BE2C (cell line): ENCODE measurements at regions not wholly inside any gene's neighbourhood (a gene's known extent, or its start where the extent isn't known, plus 50 kb on each side); places are given as distances from the start of the nearest gene placed in this dataset.

Source experiments
- DNase-seq: peaks from one replicate; pipeline ENCODE4 v3.0.0-alpha.2; 2020
- H3K27me3 ChIP-seq: fragments of 250-450 bp; sonication (Bioruptor Pico); 2 replicates; pipeline ENCODE4 v1.5.1; 2020; ENCODE audit warnings: mild to moderate bottlenecking
- H3K36me3 ChIP-seq: fragments of 250-450 bp; sonication (Bioruptor Pico); 2 replicates; pipeline ENCODE4 v1.5.1; 2020; ENCODE audit warnings: mild to moderate bottlenecking
- H3K4me1 ChIP-seq: fragments of 250-450 bp; sonication (Bioruptor Pico); 2 replicates; pipeline ENCODE4 v1.5.1; 2020
- H3K4me3 ChIP-seq: 2 replicates; pipeline ENCODE4 v1.5.1; 2011; ENCODE audit warnings: low read depth, low read length
- H3K9me3 ChIP-seq: fragments of 250-450 bp; sonication (Bioruptor Pico); 2 replicates; pipeline ENCODE4 v1.5.1; 2020
- TF ChIP-seq, protein P1 (sequence below): IDR thresholded peaks from 2 replicates; pipeline ENCODE4 v1.5.1; 2012; ENCODE audit warnings: mild to moderate bottlenecking, low read depth, low read length

DNA sequence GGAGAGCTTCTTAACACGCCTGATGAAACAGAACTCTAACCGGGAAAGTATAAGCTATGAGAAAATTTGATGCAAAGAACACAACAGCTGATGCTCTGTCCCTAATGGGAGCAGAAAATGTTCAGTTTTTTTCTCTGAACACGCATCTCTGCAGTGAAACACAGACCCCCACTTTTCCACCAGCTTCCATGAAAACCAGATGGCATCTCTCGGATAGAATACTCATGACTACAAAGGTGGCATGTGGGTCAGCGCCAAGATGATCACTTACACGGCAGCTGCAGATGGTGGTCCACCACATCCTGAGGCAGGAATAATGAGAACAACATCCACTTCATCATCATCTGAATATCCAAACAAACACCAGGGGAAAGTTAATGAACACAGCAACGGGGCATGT lies 85.2 kb upstream of the CNR1 start:
- no peak for DNase-seq

DNA sequence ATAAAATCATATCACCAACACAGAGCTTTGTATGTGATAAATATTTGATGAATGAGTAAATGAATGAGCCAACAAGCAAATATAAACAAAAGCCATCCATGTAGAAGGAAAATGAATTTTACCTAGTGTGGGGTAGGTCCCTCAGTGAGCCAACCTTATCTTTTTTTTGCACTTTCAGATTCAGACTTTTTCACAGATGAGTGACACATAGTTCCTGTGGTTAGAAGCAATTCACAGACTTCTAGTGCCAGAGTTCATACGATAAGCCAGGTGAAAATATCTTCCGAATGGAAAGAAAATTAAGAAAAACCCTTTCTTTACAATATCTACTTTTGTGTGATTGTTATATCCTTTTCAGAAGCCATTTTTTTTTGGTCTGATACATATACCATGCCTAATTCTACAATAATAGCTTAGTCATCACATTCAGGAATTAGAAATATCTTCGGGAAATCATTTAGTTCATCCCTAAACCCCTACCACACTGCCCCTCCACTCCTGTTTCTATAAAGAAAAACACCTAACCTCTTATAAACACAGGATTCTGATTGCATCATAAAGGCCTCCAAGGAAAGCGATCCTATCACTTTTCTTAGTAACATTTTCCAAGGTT lies 82.7 kb upstream of the CNR1 start:
- H3K27me3 ChIP-seq, result no peaks in the 10 kb centered on the region
- TF ChIP-seq, protein P1, sequence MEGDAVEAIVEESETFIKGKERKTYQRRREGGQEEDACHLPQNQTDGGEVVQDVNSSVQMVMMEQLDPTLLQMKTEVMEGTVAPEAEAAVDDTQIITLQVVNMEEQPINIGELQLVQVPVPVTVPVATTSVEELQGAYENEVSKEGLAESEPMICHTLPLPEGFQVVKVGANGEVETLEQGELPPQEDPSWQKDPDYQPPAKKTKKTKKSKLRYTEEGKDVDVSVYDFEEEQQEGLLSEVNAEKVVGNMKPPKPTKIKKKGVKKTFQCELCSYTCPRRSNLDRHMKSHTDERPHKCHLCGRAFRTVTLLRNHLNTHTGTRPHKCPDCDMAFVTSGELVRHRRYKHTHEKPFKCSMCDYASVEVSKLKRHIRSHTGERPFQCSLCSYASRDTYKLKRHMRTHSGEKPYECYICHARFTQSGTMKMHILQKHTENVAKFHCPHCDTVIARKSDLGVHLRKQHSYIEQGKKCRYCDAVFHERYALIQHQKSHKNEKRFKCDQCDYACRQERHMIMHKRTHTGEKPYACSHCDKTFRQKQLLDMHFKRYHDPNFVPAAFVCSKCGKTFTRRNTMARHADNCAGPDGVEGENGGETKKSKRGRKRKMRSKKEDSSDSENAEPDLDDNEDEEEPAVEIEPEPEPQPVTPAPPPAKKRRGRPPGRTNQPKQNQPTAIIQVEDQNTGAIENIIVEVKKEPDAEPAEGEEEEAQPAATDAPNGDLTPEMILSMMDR, result no peak
- no peaks in the 10 kb centered on the region for H3K36me3 ChIP-seq
- no peak for DNase-seq
- no peaks in the 10 kb centered on the region for H3K4me1 ChIP-seq
- peaks cover 2% of the 10 kb centered on the region; the same call in 1 of the 2 replicates for H3K9me3 ChIP-seq
- H3K4me3 ChIP-seq, result no peak overlapping the region

More for the DNA sequence above, 85.2 kb upstream of the CNR1 start:
- Histone ChIP-seq H3K9me3 (peaks cover 2% of the 10 kb centered on the region; the same call in 1 of the 2 replicates), H3K4me1 (no peaks in the 10 kb centered on the region), H3K36me3 (no peaks in the 10 kb centered on the region), H3K4me3 (no peak overlapping the region), H3K27me3 (no peaks in the 10 kb centered on the region)
- TF ChIP-seq, protein P1, result no peak

DNA sequence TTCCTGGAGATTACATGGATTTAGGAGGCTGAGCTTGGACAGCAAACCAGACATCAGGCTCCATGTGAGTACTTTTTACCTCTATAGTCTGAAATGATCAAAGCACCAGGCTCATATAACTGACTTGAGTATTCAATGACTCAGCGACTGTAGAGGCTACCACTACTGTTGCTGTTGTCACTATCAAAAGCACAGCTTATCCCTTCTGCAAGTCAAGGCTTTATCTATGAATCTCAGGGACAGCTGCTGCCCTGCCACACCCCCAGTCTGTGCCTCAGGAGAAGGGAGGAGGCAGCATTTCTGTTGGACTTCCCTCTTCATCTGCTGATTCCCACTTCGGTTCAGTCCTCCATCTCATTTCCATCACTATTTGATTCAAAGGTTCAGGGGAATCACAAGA lies 80.5 kb upstream of the CNR1 start:
- Histone ChIP-seq H3K27me3 (no peaks in the 10 kb centered on the region), H3K4me1 (no peaks in the 10 kb centered on the region), H3K9me3 (no peaks in the 10 kb centered on the region), H3K36me3 (no peaks in the 10 kb centered on the region), H3K4me3 (no peak overlapping the region)
- no peak for DNase-seq
- TF ChIP-seq, protein P1, result no peak

DNA sequence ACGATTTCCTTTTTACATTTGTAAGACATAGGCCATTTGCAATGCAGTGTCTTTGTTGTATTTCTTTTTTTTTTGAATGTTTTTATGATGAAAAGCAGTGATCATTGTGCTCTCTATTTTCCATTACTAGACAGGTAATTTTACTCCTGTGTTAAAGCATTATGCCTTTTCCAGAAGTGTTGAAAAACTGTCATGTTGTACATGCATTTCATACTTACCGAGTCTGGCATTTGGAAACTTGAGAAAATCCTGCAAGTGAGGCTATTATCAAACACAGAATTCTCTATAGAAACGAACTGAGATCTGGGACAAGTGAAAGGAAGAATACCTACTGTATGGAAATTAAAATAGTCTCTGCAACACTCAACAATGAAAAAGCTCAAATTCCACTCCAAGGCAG lies 78.6 kb upstream of the CNR1 start:
- no peak for DNase-seq
- H3K4me3 ChIP-seq, result no peak overlapping the region
- no peaks in the 10 kb centered on the region for H3K36me3 ChIP-seq
- TF ChIP-seq, protein P1, result no peak
- H3K9me3 ChIP-seq, result no peaks in the 10 kb centered on the region
- H3K4me1 ChIP-seq, result no peaks in the 10 kb centered on the region
- H3K27me3 ChIP-seq, result no peaks in the 10 kb centered on the region

DNA sequence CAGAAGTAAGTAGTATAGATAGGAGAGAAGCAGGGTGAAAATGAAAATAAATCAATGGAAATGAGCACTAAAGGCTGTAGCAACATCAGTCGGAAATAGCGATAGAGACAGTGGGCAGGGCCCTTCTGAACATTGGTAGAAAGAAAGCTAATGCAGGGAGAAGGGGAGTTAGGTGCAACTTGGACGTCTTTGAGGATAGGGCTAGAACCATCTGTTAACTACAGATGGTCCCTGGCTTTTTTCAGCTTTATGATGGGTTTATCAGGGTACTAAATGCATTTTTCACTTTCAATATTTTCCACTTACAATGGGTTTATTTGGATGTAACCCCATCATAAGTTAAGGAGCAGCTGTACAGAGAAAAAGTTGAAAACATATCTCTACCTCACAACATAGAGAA lies 72.8 kb upstream of the CNR1 start:
- H3K9me3 ChIP-seq, result no peaks in the 10 kb centered on the region
- TF ChIP-seq, protein P1, result no peak
- no peak overlapping the region for H3K4me3 ChIP-seq
- DNase-seq, result no peak
- no peaks in the 10 kb centered on the region for H3K36me3 ChIP-seq
- no peaks in the 10 kb centered on the region for H3K27me3 ChIP-seq
- no peaks in the 10 kb centered on the region for H3K4me1 ChIP-seq

DNA sequence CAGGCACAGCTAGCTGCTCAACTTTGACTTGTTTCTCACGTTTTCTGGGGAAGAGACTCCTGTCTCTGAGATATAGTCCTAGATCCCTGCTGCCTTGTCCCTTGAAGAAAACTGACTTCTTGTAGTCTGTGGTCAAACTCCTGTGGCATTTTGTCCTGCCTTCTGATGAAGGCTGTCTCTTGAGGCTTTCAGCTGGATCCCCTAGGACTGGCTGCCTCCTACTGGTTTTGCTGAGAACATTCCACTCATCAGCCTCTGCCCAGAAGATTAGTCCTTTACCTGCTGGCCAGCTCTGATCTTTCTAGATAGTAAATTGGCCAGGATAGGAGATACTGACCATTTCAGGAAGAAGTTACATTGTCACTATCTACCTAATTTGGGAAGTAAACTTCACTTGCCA lies 71.9 kb upstream of the CNR1 start:
- no peak for DNase-seq
- H3K27me3 ChIP-seq, result no peaks in the 10 kb centered on the region
- H3K4me3 ChIP-seq, result no peak overlapping the region
- H3K4me1 ChIP-seq, result no peaks in the 10 kb centered on the region
- no peaks in the 10 kb centered on the region for H3K9me3 ChIP-seq
- TF ChIP-seq, protein P1, result peak; percentile 37; the same call in 1 of the 2 replicates
- H3K36me3 ChIP-seq, result no peaks in the 10 kb centered on the region
